ENCODE measurements at regions not wholly inside any gene's neighbourhood (a gene's known extent, or its start where the extent isn't known, plus 50 kb on each side); places are given as distances from the start of the nearest gene placed in this dataset.
"Not testable (repeated sequence)": the region's sequence is repeated elsewhere in the genome, so short reads cannot be mapped to it uniquely, and the experiment has no call there.

DNA sequence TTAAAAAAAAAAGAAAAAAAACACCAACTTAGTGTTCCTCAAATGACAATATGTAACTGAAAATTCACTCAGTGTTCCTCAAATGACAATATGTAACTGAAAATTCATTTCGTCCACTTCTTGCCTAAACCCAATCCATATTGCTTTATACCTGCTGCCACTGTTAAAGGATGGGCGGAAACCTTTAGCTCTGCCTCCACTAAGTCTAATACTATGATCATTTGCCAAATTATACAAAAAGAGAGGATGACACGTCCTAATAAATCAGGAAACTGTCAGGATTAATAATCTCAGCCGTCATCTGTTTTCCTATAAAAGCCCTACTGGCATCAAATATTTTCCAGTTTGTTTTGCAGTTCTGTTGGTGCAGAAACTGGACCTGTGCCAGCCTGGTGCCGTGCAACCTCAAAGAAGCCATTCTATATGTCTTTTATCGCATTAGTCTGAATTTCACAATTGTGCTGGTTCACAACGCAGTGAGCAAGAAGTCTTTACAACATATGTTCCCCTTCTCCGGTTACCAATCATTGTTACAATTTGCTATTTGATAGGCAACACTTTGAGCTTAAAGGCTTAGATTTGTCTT is 160.4 kb upstream of the KCNH8 start:
- no peaks in the 10 kb centered on the region for H3K36me3 ChIP-seq (ENCODE audit: insufficient read depth, low read length)
- H3K4me1 ChIP-seq (ENCODE audit: control insufficient read depth, insufficient read depth, low read length): no peaks in the 10 kb centered on the region
- no peak overlapping the region for H3K4me3 ChIP-seq (ENCODE audit: low read length)
- no peak overlapping the region for H3K9ac ChIP-seq (ENCODE audit: low read depth, low read length)
- no peaks in the 10 kb centered on the region for H3K9me3 ChIP-seq (replicated peaks; ENCODE audit: low read length)
- H3K4me2 ChIP-seq (ENCODE audit: low read length): no peak overlapping the region
- H3K27me3 ChIP-seq (ENCODE audit: control insufficient read depth, insufficient read depth, low read length): no peaks in the 10 kb centered on the region

DNA sequence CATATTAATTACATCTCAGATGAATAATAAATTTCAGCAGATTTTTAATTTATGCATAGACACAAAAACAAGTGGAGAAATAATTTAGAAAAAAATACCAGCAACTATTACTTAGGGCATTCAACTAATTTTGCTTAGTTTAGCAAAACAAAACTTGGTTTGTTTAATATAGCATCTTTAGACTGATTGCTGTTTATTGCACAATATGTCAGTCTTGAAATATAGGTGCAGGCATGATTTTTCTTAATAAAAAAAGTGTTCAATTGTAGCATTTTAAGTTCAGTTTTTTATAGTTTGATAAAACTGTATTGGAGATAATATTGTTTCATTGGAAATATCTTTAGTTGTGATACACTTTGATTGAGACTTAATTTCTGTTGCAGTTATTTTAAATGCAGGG is 161.2 kb upstream of the KCNH8 start:
- H3K36me3 ChIP-seq (ENCODE audit: insufficient read depth, low read length): no peaks in the 10 kb centered on the region
- no peaks in the 10 kb centered on the region for H3K4me1 ChIP-seq (ENCODE audit: control insufficient read depth, insufficient read depth, low read length)
- no peaks in the 10 kb centered on the region for H3K27me3 ChIP-seq (ENCODE audit: control insufficient read depth, insufficient read depth, low read length)
- peaks cover 4% of the 10 kb centered on the region for H3K9me3 ChIP-seq (replicated peaks; ENCODE audit: low read length)
- no peak overlapping the region for H3K4me2 ChIP-seq (ENCODE audit: low read length)
- no peak overlapping the region for H3K9ac ChIP-seq (ENCODE audit: low read depth, low read length)
- H3K4me3 ChIP-seq (ENCODE audit: low read length): no peak overlapping the region

DNA sequence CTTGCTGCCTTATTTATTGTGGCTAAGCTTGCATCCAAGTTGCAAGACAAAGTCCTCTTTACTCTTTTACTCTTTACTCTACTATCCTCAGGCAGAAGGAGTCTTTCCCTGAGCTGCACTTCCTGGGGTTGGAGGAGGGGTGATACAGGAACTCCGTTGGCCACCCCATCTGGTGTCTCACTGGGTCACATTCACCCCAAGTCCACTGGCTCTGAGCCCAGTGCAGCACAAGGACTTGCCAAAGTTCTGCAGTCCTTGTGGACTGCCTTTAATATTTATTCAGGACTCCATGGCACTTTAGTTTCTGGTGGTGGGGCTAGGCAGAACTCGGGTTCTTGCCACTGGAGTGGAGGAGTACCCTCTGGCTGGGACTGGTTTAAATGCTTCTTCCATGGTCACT is 165.4 kb upstream of the KCNH8 start:
- Histone ChIP-seq H3K27me3 (ENCODE audit: control insufficient read depth, insufficient read depth, low read length) (no peaks in the 10 kb centered on the region), H3K4me3 (ENCODE audit: low read length) (no peak overlapping the region), H3K9me3 (replicated peaks; ENCODE audit: low read length) (peaks cover 4% of the 10 kb centered on the region), H3K4me1 (ENCODE audit: control insufficient read depth, insufficient read depth, low read length) (no peaks in the 10 kb centered on the region), H3K36me3 (ENCODE audit: insufficient read depth, low read length) (no peaks in the 10 kb centered on the region), H3K4me2 (ENCODE audit: low read length) (no peak overlapping the region), H3K9ac (ENCODE audit: low read depth, low read length) (no peak overlapping the region)

DNA sequence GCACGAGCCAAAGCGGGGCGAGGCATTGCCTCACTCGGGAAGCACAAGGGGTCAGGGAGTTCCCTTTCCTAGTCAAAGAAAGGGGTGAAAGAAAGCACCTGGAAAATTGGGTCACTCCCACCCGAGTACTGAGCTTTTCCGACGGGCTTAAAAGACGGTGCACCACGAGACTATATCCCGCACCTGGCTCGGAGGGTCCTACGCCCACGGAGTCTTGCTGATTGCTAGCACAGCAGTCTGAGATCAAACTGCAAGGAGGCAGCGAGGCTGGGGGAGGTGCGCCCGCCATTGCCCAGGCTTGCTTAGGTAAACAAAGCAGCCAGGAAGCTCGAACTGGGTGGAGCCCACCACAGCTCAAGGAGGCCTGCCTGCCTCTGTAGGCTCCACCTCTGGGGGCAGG is 172.2 kb upstream of the KCNH8 start:
- H3K4me1 ChIP-seq (ENCODE audit: control insufficient read depth, insufficient read depth, low read length); H3K4me3 ChIP-seq (ENCODE audit: low read length); H3K4me2 ChIP-seq (ENCODE audit: low read length); H3K9me3 ChIP-seq (replicated peaks; ENCODE audit: low read length); H3K27me3 ChIP-seq (ENCODE audit: control insufficient read depth, insufficient read depth, low read length); H3K36me3 ChIP-seq (ENCODE audit: insufficient read depth, low read length); H3K9ac ChIP-seq (ENCODE audit: low read depth, low read length): not testable (repeated sequence)

DNA sequence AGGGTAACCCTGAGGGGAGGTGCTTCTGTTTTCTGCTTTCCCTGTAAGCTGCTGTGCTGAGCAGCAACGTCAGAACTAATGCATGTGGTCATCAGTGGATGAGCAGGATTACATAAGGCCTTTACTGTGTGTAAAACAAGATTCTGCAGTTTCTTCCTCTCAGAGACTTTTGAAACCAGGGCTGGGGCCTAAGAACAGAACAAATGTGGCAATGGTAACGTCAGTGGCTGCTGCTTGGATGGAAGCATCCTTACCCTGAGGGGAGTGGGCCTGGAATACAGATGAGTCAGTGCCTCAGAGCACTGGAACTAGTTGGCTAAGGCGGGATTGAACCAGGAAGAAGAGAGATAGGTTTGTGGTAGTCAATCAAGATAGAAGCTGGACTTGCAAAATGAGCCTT is 180.2 kb upstream of the KCNH8 start:
- Histone ChIP-seq H3K4me1 (ENCODE audit: control insufficient read depth, insufficient read depth, low read length) (no peaks in the 10 kb centered on the region), H3K9ac (ENCODE audit: low read depth, low read length) (no peak overlapping the region), H3K27me3 (ENCODE audit: control insufficient read depth, insufficient read depth, low read length) (no peaks in the 10 kb centered on the region), H3K4me3 (ENCODE audit: low read length) (no peak overlapping the region), H3K4me2 (ENCODE audit: low read length) (no peak overlapping the region), H3K9me3 (replicated peaks; ENCODE audit: low read length) (no peaks in the 10 kb centered on the region), H3K36me3 (ENCODE audit: insufficient read depth, low read length) (no peaks in the 10 kb centered on the region)

DNA sequence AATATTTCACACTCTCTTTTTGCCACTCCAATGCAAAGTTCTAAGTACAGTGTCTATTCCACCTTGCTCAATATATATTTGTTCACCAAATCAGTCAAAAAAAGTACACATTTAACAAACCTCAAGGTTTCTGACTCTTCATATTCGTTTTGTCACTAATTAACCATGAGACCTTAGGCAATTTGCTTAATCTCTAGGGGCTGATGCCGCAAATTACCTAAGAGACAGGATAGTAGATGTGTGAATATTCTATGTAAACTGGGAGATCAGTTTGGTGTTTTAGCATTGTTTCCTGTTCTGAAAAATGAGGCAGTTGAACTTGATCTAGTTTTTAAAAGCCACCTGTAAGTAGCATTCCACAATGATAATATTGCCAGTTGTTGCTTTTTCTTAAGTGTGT is 182.5 kb upstream of the KCNH8 start:
- Histone ChIP-seq H3K4me2 (ENCODE audit: low read length) (no peak overlapping the region), H3K27me3 (ENCODE audit: control insufficient read depth, insufficient read depth, low read length) (no peaks in the 10 kb centered on the region), H3K4me3 (ENCODE audit: low read length) (no peak overlapping the region), H3K36me3 (ENCODE audit: insufficient read depth, low read length) (no peaks in the 10 kb centered on the region), H3K9ac (ENCODE audit: low read depth, low read length) (no peak overlapping the region), H3K4me1 (ENCODE audit: control insufficient read depth, insufficient read depth, low read length) (no peaks in the 10 kb centered on the region), H3K9me3 (replicated peaks; ENCODE audit: low read length) (no peaks in the 10 kb centered on the region)

DNA sequence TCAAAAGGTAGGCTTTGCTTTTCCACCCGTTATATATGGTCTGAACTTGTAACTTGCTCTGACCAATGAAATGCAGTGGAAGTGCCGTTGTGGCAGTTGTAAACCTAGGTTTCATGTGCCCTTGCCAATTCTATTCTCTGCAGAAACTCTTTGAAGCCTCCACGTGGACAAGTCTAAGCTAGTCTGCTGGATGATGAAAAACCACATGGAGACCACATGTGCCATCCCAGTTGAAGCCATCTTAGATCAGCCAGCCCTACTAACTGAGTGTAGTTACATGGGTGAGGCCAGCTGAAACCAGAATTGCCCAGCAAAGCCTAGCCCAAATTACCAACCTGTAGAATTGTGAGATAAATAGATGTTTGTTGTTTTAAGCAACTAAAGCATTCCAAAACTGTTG is 183.7 kb upstream of the KCNH8 start:
- Histone ChIP-seq H3K4me3 (ENCODE audit: low read length) (no peak overlapping the region), H3K9ac (ENCODE audit: low read depth, low read length) (no peak overlapping the region), H3K9me3 (replicated peaks; ENCODE audit: low read length) (no peaks in the 10 kb centered on the region), H3K4me2 (ENCODE audit: low read length) (no peak overlapping the region), H3K27me3 (ENCODE audit: control insufficient read depth, insufficient read depth, low read length) (no peaks in the 10 kb centered on the region), H3K36me3 (ENCODE audit: insufficient read depth, low read length) (no peaks in the 10 kb centered on the region), H3K4me1 (ENCODE audit: control insufficient read depth, insufficient read depth, low read length) (no peaks in the 10 kb centered on the region)

DNA sequence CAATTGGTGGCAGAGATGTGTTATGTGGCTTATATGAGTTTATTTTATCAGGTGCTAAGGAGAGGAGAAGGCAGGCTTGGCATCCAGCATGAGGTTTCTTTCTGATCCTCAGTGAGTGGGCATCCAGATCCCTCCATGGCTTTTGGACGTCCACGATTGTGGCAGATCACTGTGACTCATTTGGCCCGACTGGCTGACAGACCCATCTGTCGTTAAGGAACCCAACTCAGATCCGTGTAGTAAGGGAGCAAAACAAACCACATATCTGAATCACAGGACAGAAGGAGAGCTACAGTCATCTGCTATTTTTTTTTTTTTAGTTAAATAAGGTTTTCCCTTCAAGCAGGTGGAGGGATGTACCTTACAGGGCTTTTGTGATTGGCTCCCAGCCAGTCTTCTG is 197.0 kb upstream of the KCNH8 start:
- Histone ChIP-seq H3K9ac (ENCODE audit: low read depth, low read length) (no peak overlapping the region), H3K36me3 (ENCODE audit: insufficient read depth, low read length) (no peaks in the 10 kb centered on the region), H3K27me3 (ENCODE audit: control insufficient read depth, insufficient read depth, low read length) (no peaks in the 10 kb centered on the region), H3K4me2 (ENCODE audit: low read length) (no peak overlapping the region), H3K4me1 (ENCODE audit: control insufficient read depth, insufficient read depth, low read length) (no peaks in the 10 kb centered on the region), H3K9me3 (replicated peaks; ENCODE audit: low read length) (no peaks in the 10 kb centered on the region), H3K4me3 (ENCODE audit: low read length) (no peak overlapping the region)

DNA sequence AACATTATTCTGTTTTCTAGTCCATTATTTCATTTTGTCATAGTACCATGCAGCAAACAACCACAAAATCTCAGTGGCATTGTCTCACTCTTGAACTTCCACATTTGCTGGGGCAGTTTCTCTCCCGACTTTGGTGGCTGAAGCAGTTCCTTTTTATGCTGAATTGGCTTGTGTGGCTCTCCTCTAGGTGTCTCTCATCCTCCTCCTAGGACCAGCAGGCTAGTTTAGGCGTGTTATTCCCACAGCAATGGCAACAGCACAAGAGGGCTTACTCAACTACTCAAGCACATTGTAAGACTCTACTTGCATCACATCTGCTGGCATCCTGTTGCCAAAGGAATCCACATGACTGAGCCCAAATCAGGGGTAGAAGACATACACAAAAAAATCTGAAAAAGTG is 201.8 kb upstream of the KCNH8 start:
- H3K4me3 ChIP-seq (ENCODE audit: low read length): no peak overlapping the region
- no peak overlapping the region for H3K9ac ChIP-seq (ENCODE audit: low read depth, low read length)
- H3K4me1 ChIP-seq (ENCODE audit: control insufficient read depth, insufficient read depth, low read length): no peaks in the 10 kb centered on the region
- no peaks in the 10 kb centered on the region for H3K9me3 ChIP-seq (replicated peaks; ENCODE audit: low read length)
- H3K27me3 ChIP-seq (ENCODE audit: control insufficient read depth, insufficient read depth, low read length): no peaks in the 10 kb centered on the region
- no peaks in the 10 kb centered on the region for H3K36me3 ChIP-seq (ENCODE audit: insufficient read depth, low read length)
- no peak overlapping the region for H3K4me2 ChIP-seq (ENCODE audit: low read length)

DNA sequence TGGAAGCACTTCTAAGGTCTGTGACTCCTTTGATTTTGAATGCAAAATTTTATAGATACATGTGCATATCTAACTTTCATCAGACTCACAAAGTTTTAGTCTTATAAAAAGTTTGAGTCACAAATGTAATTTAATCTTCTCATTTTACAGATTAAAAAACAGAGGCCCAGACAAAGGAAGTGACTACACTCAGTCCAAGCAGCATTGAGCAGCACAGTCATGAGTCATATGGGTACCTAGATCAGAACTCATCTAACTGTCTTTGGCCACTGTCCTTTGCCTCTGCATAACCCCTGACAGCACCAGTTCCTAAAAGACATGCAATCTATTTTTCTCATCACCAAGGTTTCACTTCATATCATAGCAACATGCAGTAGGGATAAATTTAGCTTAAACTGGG is 210.7 kb upstream of the KCNH8 start:
- Histone ChIP-seq H3K9me3 (replicated peaks; ENCODE audit: low read length) (no peaks in the 10 kb centered on the region), H3K9ac (ENCODE audit: low read depth, low read length) (no peak overlapping the region), H3K4me3 (ENCODE audit: low read length) (no peak overlapping the region), H3K4me1 (ENCODE audit: control insufficient read depth, insufficient read depth, low read length) (no peaks in the 10 kb centered on the region), H3K36me3 (ENCODE audit: insufficient read depth, low read length) (no peaks in the 10 kb centered on the region), H3K4me2 (ENCODE audit: low read length) (no peak overlapping the region), H3K27me3 (ENCODE audit: control insufficient read depth, insufficient read depth, low read length) (no peaks in the 10 kb centered on the region)

DNA sequence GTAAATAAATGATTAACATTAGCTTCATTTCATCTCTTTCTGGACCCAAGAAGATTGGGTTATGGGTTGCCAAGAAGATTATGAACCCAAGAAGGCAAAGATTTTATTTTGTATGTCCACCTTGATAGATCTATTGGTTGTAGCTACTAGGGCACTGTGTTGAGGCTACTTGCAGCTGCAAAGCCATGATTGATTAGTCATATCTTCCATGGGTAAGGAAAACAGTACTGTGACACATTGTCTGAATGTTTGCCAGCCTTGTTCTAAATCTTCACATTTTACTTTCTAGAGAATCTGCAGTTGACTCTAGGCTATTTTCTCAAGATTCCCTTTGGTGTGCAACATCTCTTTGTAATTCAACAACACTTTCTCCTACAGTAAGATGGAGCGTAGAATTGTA is 229.2 kb upstream of the KCNH8 start:
- Histone ChIP-seq H3K4me3 (ENCODE audit: low read length) (no peak overlapping the region), H3K9ac (ENCODE audit: low read depth, low read length) (no peak overlapping the region), H3K27me3 (ENCODE audit: control insufficient read depth, insufficient read depth, low read length) (no peaks in the 10 kb centered on the region), H3K9me3 (replicated peaks; ENCODE audit: low read length) (no peaks in the 10 kb centered on the region), H3K36me3 (ENCODE audit: insufficient read depth, low read length) (no peaks in the 10 kb centered on the region), H3K4me1 (ENCODE audit: control insufficient read depth, insufficient read depth, low read length) (no peaks in the 10 kb centered on the region), H3K4me2 (ENCODE audit: low read length) (no peak overlapping the region)

DNA sequence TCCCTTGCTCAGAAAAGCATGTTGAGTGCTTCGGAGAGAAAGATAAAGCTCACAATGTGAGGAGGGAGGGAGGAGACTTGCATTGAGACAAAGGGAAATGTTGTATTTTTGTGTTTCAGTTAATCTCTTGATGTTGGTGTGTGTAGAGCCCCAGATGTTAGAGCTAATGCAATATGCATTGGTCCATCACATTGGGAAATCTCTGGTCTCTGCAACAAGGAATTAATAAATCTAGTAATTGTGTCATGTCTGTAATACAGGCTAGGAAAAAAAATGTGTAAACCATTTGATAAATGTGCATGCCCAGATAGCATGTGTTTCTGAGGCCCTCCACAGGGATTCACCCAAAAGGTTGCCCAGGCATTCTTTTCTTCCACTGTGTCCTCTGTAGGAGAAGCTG is 230.4 kb upstream of the KCNH8 start:
- no peaks in the 10 kb centered on the region for H3K4me1 ChIP-seq (ENCODE audit: control insufficient read depth, insufficient read depth, low read length)
- H3K9ac ChIP-seq (ENCODE audit: low read depth, low read length): no peak overlapping the region
- no peaks in the 10 kb centered on the region for H3K27me3 ChIP-seq (ENCODE audit: control insufficient read depth, insufficient read depth, low read length)
- no peak overlapping the region for H3K4me3 ChIP-seq (ENCODE audit: low read length)
- no peaks in the 10 kb centered on the region for H3K9me3 ChIP-seq (replicated peaks; ENCODE audit: low read length)
- H3K4me2 ChIP-seq (ENCODE audit: low read length): no peak overlapping the region
- H3K36me3 ChIP-seq (ENCODE audit: insufficient read depth, low read length): no peaks in the 10 kb centered on the region

Measured in skeletal muscle satellite cell (primary cell).